PFSK-1 (cell line): ENCODE measurements at regions not wholly inside any gene's neighbourhood (a gene's known extent, or its start where the extent isn't known, plus 50 kb on each side); places are given as distances from the start of the nearest gene placed in this dataset.

Experiments
- FOXP2 ChIP-seq: optimal IDR thresholded peaks from 2 replicates; pipeline ENCODE3; 2011; ENCODE audit warnings: borderline replicate concordance, control low read depth, inconsistent platforms; ENCODE audit not compliant: insufficient read depth; ENCODE audit errors: extremely low read length, extremely low read depth
- POLR2AphosphoS5 ChIP-seq: IDR thresholded peaks from 2 replicates; pipeline ENCODE4 v1.6.1; 2012; ENCODE audit warnings: low read depth, mild to moderate bottlenecking, control low read depth, low read length, moderate library complexity
- REST ChIP-seq, 2 experiments: IDR thresholded peaks; 2 replicates each; pipeline versions ENCODE4 v1.6.1 to v1.8.0; 2011 to 2012; ENCODE audit warnings: low read depth in 2 of 2, low read length in 2 of 2, control low read depth in 1 of 2, inconsistent platforms in 1 of 2, mild to moderate bottlenecking in 1 of 2, moderate library complexity in 1 of 2; ENCODE audit not compliant: insufficient read depth in 1 of 2
- SIN3A ChIP-seq: IDR thresholded peaks from 2 replicates; pipeline ENCODE4 v1.6.1; 2012; ENCODE audit warnings: mild to moderate bottlenecking, low read length, moderate library complexity, borderline replicate concordance; ENCODE audit not compliant: insufficient read depth
- TAF1 ChIP-seq: IDR thresholded peaks from 2 replicates; pipeline ENCODE4 v1.6.1; 2012; ENCODE audit warnings: low read length, control low read depth, borderline replicate concordance; ENCODE audit not compliant: insufficient read depth

GRCh38 chr2:118301248-118301647 lies 213.0 kb downstream of the INSIG2 start:
- TF ChIP-seq FOXP2 (no peak), TAF1 (no peak), POLR2AphosphoS5 (no peak), REST (IDR thresholded peaks at IDR 0.05; ENCODE audit: insufficient read depth in 1 of 2, low read depth in 2 of 2, low read length in 2 of 2) (no peak), SIN3A (no peak)

GRCh38 chr2:118300832-118301231 lies 212.6 kb downstream of the INSIG2 start:
- no peak for TF ChIP-seq REST (IDR thresholded peaks at IDR 0.05; ENCODE audit: insufficient read depth in 1 of 2, low read depth in 2 of 2, low read length in 2 of 2)
- TF ChIP-seq SIN3A, result no peak

GRCh38 chr2:118296663-118297062 lies 208.4 kb downstream of the INSIG2 start:
- TF ChIP-seq SIN3A, result no peak
- no peak for TF ChIP-seq POLR2AphosphoS5
- TF ChIP-seq TAF1, result no peak
- TF ChIP-seq FOXP2, result no peak
- no peak for TF ChIP-seq REST (IDR thresholded peaks at IDR 0.05; ENCODE audit: insufficient read depth in 1 of 2, low read depth in 2 of 2, low read length in 2 of 2)

GRCh38 chr2:118295592-118296390 lies 207.5 kb downstream of the INSIG2 start:
- TF ChIP-seq SIN3A, result no peak
- TF ChIP-seq TAF1, result no peak
- no peak for TF ChIP-seq POLR2AphosphoS5
- TF ChIP-seq REST (IDR thresholded peaks at IDR 0.05; ENCODE audit: insufficient read depth in 1 of 2, low read depth in 2 of 2, low read length in 2 of 2), result no peak
- TF ChIP-seq FOXP2, result no peak

GRCh38 chr2:118294063-118294462 lies 205.8 kb downstream of the INSIG2 start:
- TF ChIP-seq FOXP2 (no peak), POLR2AphosphoS5 (no peak), SIN3A (no peak), REST (IDR thresholded peaks at IDR 0.05; ENCODE audit: insufficient read depth in 1 of 2, low read depth in 2 of 2, low read length in 2 of 2) (no peak), TAF1 (no peak)
